Medulla oblongata (tissue), 1 donor: ENCODE measurements at regions not wholly inside any gene's neighbourhood (a gene's known extent, or its start where the extent isn't known, plus 50 kb on each side); places are given as distances from the start of the nearest gene placed in this dataset.

Experiments
- DNase-seq: peaks from one replicate; pipeline ENCODE4 v3.0.0-alpha.2; 2015; ENCODE audit errors: extremely low spot score

- no peak for DNase-seq
Observed at GRCh38 chr1:87194856-87195255, 133.8 kb upstream of the LMO4 start.

- DNase-seq = no peak
Observed at GRCh38 chr1:87196110-87196827, 132.4 kb upstream of the LMO4 start.

GRCh38 chr1:87197156-87197555 is 131.5 kb upstream of the LMO4 start:
- DNase-seq = no peak

- no peak for DNase-seq
Observed at GRCh38 chr1:87197641-87198040, 131.0 kb upstream of the LMO4 start.

- no peak for DNase-seq
Observed at GRCh38 chr1:87200875-87201638, 127.6 kb upstream of the LMO4 start.

- no peak for DNase-seq
Observed at GRCh38 chr1:87201768-87202167, 126.9 kb upstream of the LMO4 start.

GRCh38 chr1:87202451-87202850 is 126.2 kb upstream of the LMO4 start:
- DNase-seq = no peak

GRCh38 chr1:87202922-87203655 is 125.6 kb upstream of the LMO4 start:
- no peak for DNase-seq

- no peak for DNase-seq
Observed at GRCh38 chr1:87203904-87204303, 124.8 kb upstream of the LMO4 start.

- DNase-seq = no peak
Observed at GRCh38 chr1:87204441-87204840, 124.2 kb upstream of the LMO4 start.

- DNase-seq = no peak
Observed at GRCh38 chr1:87204921-87205320, 123.8 kb upstream of the LMO4 start.

GRCh38 chr1:87206044-87206831 is 122.4 kb upstream of the LMO4 start:
- DNase-seq = no peak

- DNase-seq = no peak
Observed at GRCh38 chr1:87208080-87208479, 120.6 kb upstream of the LMO4 start.

GRCh38 chr1:87208931-87209330 is 119.7 kb upstream of the LMO4 start:
- no peak for DNase-seq

GRCh38 chr1:87210151-87210550 is 118.5 kb upstream of the LMO4 start:
- no peak for DNase-seq

- no peak for DNase-seq
Observed at GRCh38 chr1:87212431-87213134, 116.1 kb upstream of the LMO4 start.

- no peak for DNase-seq
Observed at GRCh38 chr1:87213135-87213515, 115.6 kb upstream of the LMO4 start.

- no peak for DNase-seq
Observed at GRCh38 chr1:87215592-87215991, 113.1 kb upstream of the LMO4 start.

- DNase-seq = no peak
Observed at GRCh38 chr1:87218618-87219017, 110.1 kb upstream of the LMO4 start.

- no peak for DNase-seq
Observed at GRCh38 chr1:87219141-87219540, 109.5 kb upstream of the LMO4 start.

- DNase-seq = no peak
Observed at GRCh38 chr1:87219626-87220025, 109.1 kb upstream of the LMO4 start.
